ENCODE measurements at regions not wholly inside any gene's neighbourhood (a gene's known extent, or its start where the extent isn't known, plus 50 kb on each side); places are given as distances from the start of the nearest gene placed in this dataset.

GRCh38 chr5:115455301-115455707 is 89.3 kb downstream of the FEM1C start:
- no peak overlapping the region for H3K27ac ChIP-seq (replicated peaks)
- H3K4me3 ChIP-seq (replicated peaks; ENCODE audit: insufficient read depth, low read length) = no peak overlapping the region
- DNase-seq (ENCODE audit: low read depth in 1 of 2, low spot score in 1 of 2) = no peak
- TF ChIP-seq GABPA (IDR thresholded peaks at IDR 0.05; ENCODE audit: low read depth) = no peak
- no peak for TF ChIP-seq REST (IDR thresholded peaks at IDR 0.05; ENCODE audit: insufficient replicate concordance, low read depth)
- TF ChIP-seq CTCF (IDR thresholded peaks at IDR 0.05; ENCODE audit: insufficient read depth, low read length) = no peak
- no peak for TF ChIP-seq POLR2AphosphoS5 (IDR thresholded peaks at IDR 0.05; ENCODE audit: low read depth)
- no peak for TF ChIP-seq SPI1 (IDR thresholded peaks at IDR 0.05; ENCODE audit: borderline replicate concordance, low read depth)
- H3K27me3 ChIP-seq (ENCODE audit: insufficient read depth, poor library complexity, severe bottlenecking) = no peaks in the 10 kb centered on the region

GRCh38 chr5:115453391-115454095 is 91.0 kb downstream of the FEM1C start:
- no peak for DNase-seq (ENCODE audit: low read depth in 1 of 2, low spot score in 1 of 2)
- TF ChIP-seq POLR2AphosphoS5 (IDR thresholded peaks at IDR 0.05; ENCODE audit: low read depth) (no peak), REST (IDR thresholded peaks at IDR 0.05; ENCODE audit: insufficient replicate concordance, low read depth) (no peak), GABPA (IDR thresholded peaks at IDR 0.05; ENCODE audit: low read depth) (no peak), SPI1 (IDR thresholded peaks at IDR 0.05; ENCODE audit: borderline replicate concordance, low read depth) (no peak), CTCF (IDR thresholded peaks at IDR 0.05; ENCODE audit: insufficient read depth, low read length) (no peak)
- H3K4me3 ChIP-seq (replicated peaks; ENCODE audit: insufficient read depth, low read length) = no peak overlapping the region
- H3K27ac ChIP-seq (replicated peaks) = no peak overlapping the region
- H3K27me3 ChIP-seq (ENCODE audit: insufficient read depth, poor library complexity, severe bottlenecking) = no peaks in the 10 kb centered on the region

GRCh38 chr5:115452536-115453235 is 91.9 kb downstream of the FEM1C start:
- TF ChIP-seq CTCF (IDR thresholded peaks at IDR 0.05; ENCODE audit: insufficient read depth, low read length) = no peak
- TF ChIP-seq REST (IDR thresholded peaks at IDR 0.05; ENCODE audit: insufficient replicate concordance, low read depth) = no peak
- TF ChIP-seq POLR2AphosphoS5 (IDR thresholded peaks at IDR 0.05; ENCODE audit: low read depth) = no peak
- no peak for TF ChIP-seq GABPA (IDR thresholded peaks at IDR 0.05; ENCODE audit: low read depth)
- Histone ChIP-seq H3K27ac (replicated peaks) (no peak overlapping the region), H3K27me3 (ENCODE audit: insufficient read depth, poor library complexity, severe bottlenecking) (no peaks in the 10 kb centered on the region), H3K4me3 (replicated peaks; ENCODE audit: insufficient read depth, low read length) (no peak overlapping the region)
- DNase-seq (ENCODE audit: low read depth in 1 of 2, low spot score in 1 of 2) = no peak
